Breast epithelium (tissue), 3 donors: ENCODE measurements at regions not wholly inside any gene's neighbourhood (a gene's known extent, or its start where the extent isn't known, plus 50 kb on each side); places are given as distances from the start of the nearest gene placed in this dataset.

ENCODE experiments used
- POLR2A ChIP-seq: fragments of 450-650 bp; IDR thresholded peaks from one replicate; pipeline ENCODE4 v1.6.1; 2016; ENCODE audit warnings: antibody characterized with exemption, mild to moderate bottlenecking, moderate library complexity
- POLR2AphosphoS5 ChIP-seq, 3 donors: sonication (generic); formaldehyde crosslinking; IDR thresholded peaks; one replicate each; pipeline ENCODE4 v1.6.1; 2017; ENCODE audit warnings: antibody characterized with exemption in 3 of 3
- TF ChIP-seq, protein P1 (sequence below), 3 donors: fragments of 450-650 bp; IDR thresholded peaks; one replicate each; pipeline ENCODE4 v1.5.1; 2016 to 2017; ENCODE audit warnings: antibody characterized with exemption in 3 of 3, mild to moderate bottlenecking in 3 of 3, moderate library complexity in 3 of 3

DNA sequence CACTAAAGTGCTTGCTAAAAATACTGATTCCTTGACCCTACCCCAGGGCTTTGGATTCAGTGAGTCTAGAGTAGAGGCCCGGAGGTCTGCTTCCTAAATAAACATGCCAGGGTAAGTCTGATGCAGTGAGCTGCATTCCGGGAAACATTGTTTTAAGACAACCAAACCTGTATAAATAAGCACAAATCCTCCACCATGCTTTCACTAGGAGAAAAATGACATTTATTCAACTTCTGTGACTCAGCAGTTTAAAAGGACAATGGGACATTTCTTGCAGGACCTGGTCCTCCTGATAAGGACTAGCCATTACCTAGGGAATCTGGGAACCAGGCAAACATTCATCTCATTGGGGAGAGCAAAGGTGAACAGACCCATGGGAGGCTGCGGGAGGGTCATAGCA is 335.3 kb downstream of the MLLT3 start:
- TF ChIP-seq POLR2AphosphoS5 (IDR thresholded peaks at IDR 0.05) = no peak
- TF ChIP-seq, protein P1, sequence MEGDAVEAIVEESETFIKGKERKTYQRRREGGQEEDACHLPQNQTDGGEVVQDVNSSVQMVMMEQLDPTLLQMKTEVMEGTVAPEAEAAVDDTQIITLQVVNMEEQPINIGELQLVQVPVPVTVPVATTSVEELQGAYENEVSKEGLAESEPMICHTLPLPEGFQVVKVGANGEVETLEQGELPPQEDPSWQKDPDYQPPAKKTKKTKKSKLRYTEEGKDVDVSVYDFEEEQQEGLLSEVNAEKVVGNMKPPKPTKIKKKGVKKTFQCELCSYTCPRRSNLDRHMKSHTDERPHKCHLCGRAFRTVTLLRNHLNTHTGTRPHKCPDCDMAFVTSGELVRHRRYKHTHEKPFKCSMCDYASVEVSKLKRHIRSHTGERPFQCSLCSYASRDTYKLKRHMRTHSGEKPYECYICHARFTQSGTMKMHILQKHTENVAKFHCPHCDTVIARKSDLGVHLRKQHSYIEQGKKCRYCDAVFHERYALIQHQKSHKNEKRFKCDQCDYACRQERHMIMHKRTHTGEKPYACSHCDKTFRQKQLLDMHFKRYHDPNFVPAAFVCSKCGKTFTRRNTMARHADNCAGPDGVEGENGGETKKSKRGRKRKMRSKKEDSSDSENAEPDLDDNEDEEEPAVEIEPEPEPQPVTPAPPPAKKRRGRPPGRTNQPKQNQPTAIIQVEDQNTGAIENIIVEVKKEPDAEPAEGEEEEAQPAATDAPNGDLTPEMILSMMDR (IDR thresholded peaks at IDR 0.05) = no peak
- TF ChIP-seq POLR2A = no peak
